K562 (cell line): ENCODE measurements at regions not wholly inside any gene's neighbourhood (a gene's known extent, or its start where the extent isn't known, plus 50 kb on each side); places are given as distances from the start of the nearest gene placed in this dataset.

Experiments
- ATAC-seq: fragments of 200-7000 bp; cut with Tn5 transposase; 3 replicates; pipeline ENCODE4 v1.9.1; 2020; ENCODE audit warnings: moderate library complexity
- BruUV-seq: library from RNA; stranded (reverse); fragments of 400-500 nt; replicated peaks from 2 replicates; lab custom pipeline; 2021; lab: Mats Ljungman, UMichigan
- CTCF ChIA-PET: fragments of 300-600 bp; formaldehyde crosslinking; extraction: SDS; loops from one replicate; lab custom pipeline; 2021; ENCODE audit warnings: low intra/inter-chr PET ratio; lab: Yijun Ruan, JAX
- POLR2A ChIA-PET: fragments of 300-600, 350-650 bp; sonication (Branson Sonifier 250); formaldehyde crosslinking; extraction: SDS; loops from one replicate; lab custom pipeline; 2021; ENCODE audit warnings: antibody characterized with exemption, inconsistent platforms; lab: Yijun Ruan, JAX
- DNase-seq, 4 experiments: peaks; one replicate each; pipeline versions ENCODE4 v3.0.0 to v3.0.0-alpha.2; 2011 to 2018; ENCODE audit warnings: low spot score in 3 of 4, mixed read lengths in 3 of 4; ENCODE audit errors: extremely low read depth in 1 of 4
- FAIRE-seq: peaks from 2 replicates; lab custom pipeline; 2011; peaks lifted over from hg19 to GRCh38; lab: Jason Lieb, UNC
- H2AFZ ChIP-seq: 2 replicates; pipeline ENCODE4 v1.6.0; 2011; ENCODE audit warnings: low read depth, low read length, control low read depth, inconsistent platforms
- H3K27ac ChIP-seq: fragments of 200-600 bp; 3 replicates; pipeline ENCODE4 v1.8.0; 2011; ENCODE audit warnings: low read depth, mild to moderate bottlenecking, control low read depth, inconsistent platforms, low read length, moderate library complexity, mixed read lengths; ENCODE audit errors: extremely low read depth
- H3K27me3 ChIP-seq, 2 experiments: fragments of 300-600 bp in 1 of 2; 2 replicates in 1 of 2; 3 replicates in 1 of 2; pipeline versions ENCODE4 v1.6.0 to v1.8.0; 2011; ENCODE audit warnings: inconsistent platforms in 2 of 2, low read length in 2 of 2, mild to moderate bottlenecking in 1 of 2, mixed read lengths in 1 of 2, moderate library complexity in 1 of 2; ENCODE audit not compliant: control insufficient read depth in 2 of 2, insufficient read depth in 2 of 2
- H3K36me3 ChIP-seq: fragments of 300-600 bp; 3 replicates; pipeline ENCODE4 v1.8.0; 2011; ENCODE audit warnings: mild to moderate bottlenecking, low read length, inconsistent platforms; ENCODE audit not compliant: control insufficient read depth, insufficient read depth
- H3K4me1 ChIP-seq, 2 experiments: fragments of 200-600 bp in 1 of 2; replicated peaks in 1 of 2; 2 replicates in 1 of 2; 3 replicates in 1 of 2; pipeline versions ENCODE4 v1.5.1 to v1.8.0; 2011; ENCODE audit warnings: inconsistent platforms in 2 of 2, low read length in 2 of 2, mild to moderate bottlenecking in 1 of 2, mixed read lengths in 1 of 2, moderate library complexity in 1 of 2; ENCODE audit not compliant: control insufficient read depth in 2 of 2, insufficient read depth in 2 of 2
- H3K4me2 ChIP-seq: 2 replicates; pipeline ENCODE4 v1.6.1; 2011; ENCODE audit warnings: low read length, control low read depth, inconsistent platforms, mixed read lengths; ENCODE audit not compliant: insufficient read depth
- H3K4me3 ChIP-seq: fragments of 200-600 bp; sonication (generic), shearing (Covaris generic); 2 replicates; pipeline ENCODE4 v1.5.1; 2016; ENCODE audit warnings: control low read depth, inconsistent platforms
- H3K79me2 ChIP-seq: fragments of 200-600 bp; 3 replicates; pipeline ENCODE4 v1.8.0; 2011; ENCODE audit warnings: low read length, inconsistent platforms; ENCODE audit not compliant: control insufficient read depth, insufficient read depth
- H3K9ac ChIP-seq, 2 experiments: 2 replicates each; pipeline versions ENCODE4 v1.6.0 to v1.6.1; 2011; ENCODE audit warnings: low read depth in 2 of 2, low read length in 2 of 2, control low read depth in 1 of 2, inconsistent platforms in 1 of 2, mild to moderate bottlenecking in 1 of 2, mixed read lengths in 1 of 2; ENCODE audit not compliant: insufficient read depth in 1 of 2
- H3K9me1 ChIP-seq: one replicate; pipeline ENCODE4 v1.6.0; 2011; ENCODE audit warnings: inconsistent platforms, mild to moderate bottlenecking, low read length, moderate library complexity; ENCODE audit not compliant: control insufficient read depth, insufficient read depth
- H3K9me3 ChIP-seq: replicated peaks from 2 replicates; pipeline ENCODE4 v1.5.1; 2011; ENCODE audit warnings: low read depth, low read length, inconsistent platforms; ENCODE audit not compliant: control insufficient read depth, insufficient read depth
- H4K20me1 ChIP-seq: replicated peaks from 2 replicates; pipeline ENCODE4 v1.6.1; 2011; ENCODE audit warnings: low read length, inconsistent platforms, mixed read lengths; ENCODE audit not compliant: control insufficient read depth, insufficient read depth
- ETV5 ChIP-seq: sonication (generic); formaldehyde crosslinking; IDR thresholded peaks from 2 replicates; pipeline ENCODE4 v1.4.0; 2020; ENCODE audit warnings: low read depth, mild to moderate bottlenecking, missing genetic modification reagents
- OTX1 ChIP-seq: fragments of 450-650 bp; formaldehyde crosslinking; IDR thresholded peaks from 2 replicates; pipeline ENCODE4 v1.4.0; 2022; ENCODE audit warnings: mild to moderate bottlenecking
- RHOXF2B ChIP-seq: fragments of 250-450 bp; sonication (Bioruptor Pico); conservative IDR thresholded peaks from 2 replicates; pipeline ENCODE4 v1.5.1; 2021
- SLC30A9 ChIP-seq: fragments of 250-450 bp; sonication (Bioruptor Pico); IDR thresholded peaks from 2 replicates; pipeline ENCODE4 v1.8.0; 2022; ENCODE audit warnings: mild to moderate bottlenecking, moderate library complexity
- SMARCB1 ChIP-seq: IDR thresholded peaks from 2 replicates; pipeline ENCODE4 v1.6.1; 2011; ENCODE audit warnings: improper control_type of control experiment, low read depth; ENCODE audit not compliant: insufficient read length
- SRSF7 ChIP-seq: fragments of 200-400 bp; formaldehyde crosslinking; optimal IDR thresholded peaks from 2 replicates; pipeline ENCODE3; 2017; ENCODE audit warnings: mild to moderate bottlenecking, low read depth, low read length
- TRIM28 ChIP-seq: fragments of 450-650 bp; IDR thresholded peaks from 2 replicates; pipeline ENCODE4 v1.6.1; 2017
- ZNF512 ChIP-seq: IDR thresholded peaks from 2 replicates; pipeline ENCODE4 v1.6.1; 2016; ENCODE audit warnings: missing genetic modification characterization, missing compliant biosample characterization
- ZNF586 ChIP-seq: fragments of 450-650 bp; formaldehyde crosslinking; conservative IDR thresholded peaks from 2 replicates; pipeline ENCODE4 v1.4.0; 2020; ENCODE audit warnings: mild to moderate bottlenecking, moderate library complexity
- WGBS: fragments of 100-300 bp; shearing (Covaris generic); methylation state at CpG from one replicate; pipeline ENCODE4 v1.1.6; 2016; ENCODE audit warnings: low coverage, mixed read lengths; ENCODE audit not compliant: insufficient coverage; ENCODE audit errors: missing lambda C conversion rate; 5-methylcytosine and 5-hydroxymethylcytosine counted together
- in situ Hi-C: fragments of 300-500 bp; cut with MboI; formaldehyde crosslinking; loops from 4 replicates; pipeline ENCODE4 v1.15.0; 2018; ENCODE audit warnings: inconsistent platforms, mixed read lengths
- intact Hi-C: fragments of 100-400 bp; cut with micrococcal nuclease; formaldehyde crosslinking; loops from 2 replicates; pipeline ENCODE4 v1.14.2; 2022

GRCh38 chr9:88872192-88872946 lies 118.9 kb upstream of the S1PR3 start:
- in situ Hi-C loops (no loop called here), intact Hi-C loops (loop anchor here (10.0 kb wide), 1 partner anchor 112 kb away; no protein-coding TSS in a partner anchor)
- no peaks in the 10 kb centered on the region; a peak in 1 of 5 replicates for H3K27me3 ChIP-seq
- no peak for FAIRE-seq
- H3K79me2 ChIP-seq = no peaks in the 10 kb centered on the region
- H3K9ac ChIP-seq = no peak overlapping the region
- no TSS peak for BruUV-seq
- POLR2A ChIA-PET = interaction anchor here (0.6 kb wide), 1 partner anchor 175 kb away, joined by 3 read pairs; no protein-coding TSS in a partner anchor
- no peaks in the 10 kb centered on the region for H3K36me3 ChIP-seq
- H4K20me1 ChIP-seq = no peaks in the 10 kb centered on the region
- CTCF ChIA-PET = no interaction called here
- 43% methylated on average over 2 of the region's 3 CpGs for whole genome bisulfite sequencing
- DNase-seq = no peak
- ATAC-seq = no peak
- H3K4me2 ChIP-seq = no peak overlapping the region
- H3K4me1 ChIP-seq = no peaks in the 10 kb centered on the region; a peak in 2 of 5 replicates
- TF ChIP-seq SMARCB1 (no peak), SRSF7 (no peak), OTX1 (CRISPR knock-in tag) (no peak), SLC30A9 (CRISPR knock-in tag) (no peak), TRIM28 (no peak), RHOXF2B (CRISPR knock-in tag) (no peak), ZNF586 (CRISPR knock-in tag) (no peak), ZNF512 (tag) (no peak), ETV5 (CRISPR knock-in tag) (no peak)
- no peak overlapping the region for H3K27ac ChIP-seq
- no peaks in the 10 kb centered on the region for H3K9me1 ChIP-seq
- no peaks in the 10 kb centered on the region for H3K9me3 ChIP-seq
- H2AFZ ChIP-seq = no peak overlapping the region
- no peak overlapping the region for H3K4me3 ChIP-seq
